IMR-90 (cell line): ENCODE measurements at regions not wholly inside any gene's neighbourhood (a gene's known extent, or its start where the extent isn't known, plus 50 kb on each side); places are given as distances from the start of the nearest gene placed in this dataset.

Experiments
- ATAC-seq: fragments of 200-7000 bp; cut with Tn5 transposase; 2 replicates; pipeline ENCODE4 v1.9.1; 2020; ENCODE audit warnings: low read depth, mild to moderate bottlenecking, moderate library complexity
- BruUV-seq: library from RNA; stranded (reverse); fragments of 400-500 nt; replicated peaks from 2 replicates; lab custom pipeline; 2021; lab: Mats Ljungman, UMichigan
- CTCF ChIA-PET: fragments of 300-600 bp; formaldehyde crosslinking; extraction: SDS; loops from one replicate; lab custom pipeline; 2021; ENCODE audit warnings: antibody characterized with exemption; lab: Yijun Ruan, JAX
- POLR2A ChIA-PET: fragments of 300-600 bp; sonication (Branson Sonifier 250); formaldehyde crosslinking; loops from one replicate; lab custom pipeline; 2022; ENCODE audit warnings: antibody characterized with exemption; ENCODE audit not compliant: unreplicated experiment; lab: Charles Lee
- DNase-seq: peaks from one replicate; pipeline ENCODE4 v3.0.0; 2013
- H2AFZ ChIP-seq: replicated peaks from 2 replicates; pipeline ENCODE3; 2013; ENCODE audit warnings: low read length, mild to moderate bottlenecking; ENCODE audit not compliant: poor library complexity
- H2AK5ac ChIP-seq: 2 replicates; pipeline ENCODE4 v1.6.1; 2013; ENCODE audit warnings: low read depth, low read length, inconsistent platforms
- H2AK9ac ChIP-seq: replicated peaks from 2 replicates; pipeline ENCODE3; 2013; ENCODE audit warnings: mild to moderate bottlenecking, low read depth, low read length, moderate library complexity; ENCODE audit not compliant: poor library complexity
- H2BK120ac ChIP-seq: 2 replicates; pipeline ENCODE4 v1.6.1; 2013; ENCODE audit warnings: low read depth, low read length, inconsistent platforms
- H2BK15ac ChIP-seq: 3 replicates; pipeline ENCODE4 v1.6.1; 2013; ENCODE audit warnings: low read depth, low read length, inconsistent platforms
- H2BK20ac ChIP-seq: 2 replicates; pipeline ENCODE4 v1.6.1; 2013; ENCODE audit warnings: low read depth, mild to moderate bottlenecking, inconsistent platforms, low read length, moderate library complexity
- H2BK5ac ChIP-seq: 2 replicates; pipeline ENCODE4 v1.6.1; 2013; ENCODE audit warnings: mild to moderate bottlenecking, low read depth, low read length, inconsistent platforms; ENCODE audit not compliant: poor library complexity, severe bottlenecking
- H3K14ac ChIP-seq: replicated peaks from 2 replicates; pipeline ENCODE4 v1.6.1; 2013; ENCODE audit warnings: low read depth, low read length, inconsistent platforms
- H3K18ac ChIP-seq: 2 replicates; pipeline ENCODE4 v1.6.1; 2013; ENCODE audit warnings: low read depth, low read length, control low read depth
- H3K23ac ChIP-seq: 2 replicates; pipeline ENCODE4 v1.6.1; 2013; ENCODE audit warnings: low read depth, low read length, inconsistent platforms
- H3K27ac ChIP-seq: 2 replicates; pipeline ENCODE4 v1.5.1; 2013; ENCODE audit warnings: mild to moderate bottlenecking, control low read depth, low read length; ENCODE audit not compliant: insufficient read depth
- H3K27me3 ChIP-seq: 2 replicates; pipeline ENCODE4 v1.6.1; 2013; ENCODE audit warnings: low read length; ENCODE audit not compliant: control insufficient read depth, insufficient read depth
- H3K36me3 ChIP-seq: 2 replicates; pipeline ENCODE4 v1.6.1; 2013; ENCODE audit warnings: low read length, mixed read lengths; ENCODE audit not compliant: control insufficient read depth, insufficient read depth
- H3K4ac ChIP-seq: 2 replicates; pipeline ENCODE4 v1.6.1; 2013; ENCODE audit warnings: low read depth, low read length, inconsistent platforms
- H3K4me1 ChIP-seq: 2 replicates; pipeline ENCODE4 v1.6.1; 2013; ENCODE audit warnings: low read length, mixed read lengths; ENCODE audit not compliant: control insufficient read depth, insufficient read depth
- H3K4me2 ChIP-seq: 2 replicates; pipeline ENCODE4 v1.6.1; 2013; ENCODE audit warnings: low read depth, mild to moderate bottlenecking, control low read depth, low read length, moderate library complexity
- H3K4me3 ChIP-seq: 2 replicates; pipeline ENCODE4 v1.5.1; 2013; ENCODE audit warnings: low read depth, mild to moderate bottlenecking, control low read depth, low read length, moderate library complexity; ENCODE audit not compliant: insufficient read depth
- H3K56ac ChIP-seq: 2 replicates; pipeline ENCODE4 v1.6.1; 2013; ENCODE audit warnings: low read length, inconsistent platforms; ENCODE audit not compliant: insufficient read depth; ENCODE audit errors: extremely low read depth
- H3K79me1 ChIP-seq, 2 experiments: 2 replicates each; pipeline ENCODE4 v1.6.1; 2013; ENCODE audit warnings: low read length in 2 of 2, inconsistent platforms in 1 of 2, low read depth in 1 of 2
- H3K9ac ChIP-seq: 2 replicates; pipeline ENCODE4 v1.6.1; 2013; ENCODE audit warnings: low read depth, low read length, control low read depth
- H3K9me1 ChIP-seq: 2 replicates; pipeline ENCODE4 v1.6.1; 2013; ENCODE audit warnings: low read length, inconsistent platforms; ENCODE audit not compliant: insufficient read depth
- H3K9me3 ChIP-seq: 2 replicates; pipeline ENCODE4 v1.6.1; 2013; ENCODE audit warnings: low read length; ENCODE audit not compliant: control insufficient read depth, insufficient read depth
- H4K20me1 ChIP-seq: 2 replicates; pipeline ENCODE4 v1.6.1; 2013; ENCODE audit warnings: low read length, inconsistent platforms; ENCODE audit not compliant: insufficient read depth
- H4K5ac ChIP-seq: 2 replicates; pipeline ENCODE4 v1.6.1; 2013; ENCODE audit warnings: mild to moderate bottlenecking, low read depth, low read length, control low read depth
- H4K8ac ChIP-seq, 2 experiments: 2 replicates each; pipeline ENCODE4 v1.6.1; 2013; ENCODE audit warnings: low read depth in 2 of 2, low read length in 2 of 2, control low read depth in 1 of 2, inconsistent platforms in 1 of 2
- H4K91ac ChIP-seq: 2 replicates; pipeline ENCODE4 v1.6.1; 2013; ENCODE audit warnings: low read depth, low read length, inconsistent platforms; ENCODE audit not compliant: insufficient read depth
- BHLHE40 ChIP-seq: fragments of 150-350 bp; IDR thresholded peaks from 2 replicates; pipeline ENCODE4 v1.6.1; 2016; ENCODE audit warnings: mild to moderate bottlenecking, low read depth, low read length
- CEBPB ChIP-seq: IDR thresholded peaks from 2 replicates; pipeline ENCODE4 v1.6.1; 2012; ENCODE audit warnings: low read depth, low read length, improper control_type of control experiment
- CHD1 ChIP-seq: IDR thresholded peaks from 2 replicates; pipeline ENCODE4 v1.6.1; 2012; ENCODE audit warnings: low read depth, low read length, improper control_type of control experiment
- CTCF ChIP-seq: conservative IDR thresholded peaks from 2 replicates; pipeline ENCODE4 v1.5.1; 2012; ENCODE audit warnings: mild to moderate bottlenecking, low read depth, low read length, improper control_type of control experiment
- ELK1 ChIP-seq: fragments of 150-350 bp; IDR thresholded peaks from 2 replicates; pipeline ENCODE4 v1.6.1; 2016; ENCODE audit warnings: low read depth, mild to moderate bottlenecking, low read length, moderate library complexity, borderline replicate concordance
- MAFK ChIP-seq: IDR thresholded peaks from 2 replicates; pipeline ENCODE4 v1.6.1; 2012; ENCODE audit warnings: low read depth, low read length, improper control_type of control experiment
- MAZ ChIP-seq: IDR thresholded peaks from 2 replicates; pipeline ENCODE4 v1.6.1; 2012; ENCODE audit warnings: low read depth, mild to moderate bottlenecking, low read length, improper control_type of control experiment, moderate library complexity, borderline replicate concordance
- NFE2L2 ChIP-seq: fragments of 150-350 bp; IDR thresholded peaks from 2 replicates; pipeline ENCODE4 v1.6.1; 2016; ENCODE audit warnings: low read depth, mild to moderate bottlenecking, low read length
- POLR2A ChIP-seq: IDR thresholded peaks from 2 replicates; pipeline ENCODE4 v1.6.1; 2012; ENCODE audit warnings: mild to moderate bottlenecking, low read depth, low read length
- RAD21 ChIP-seq: IDR thresholded peaks from 2 replicates; pipeline ENCODE4 v1.6.1; 2012; ENCODE audit warnings: low read length, improper control_type of control experiment
- RCOR1 ChIP-seq: IDR thresholded peaks from 2 replicates; pipeline ENCODE4 v1.6.1; 2012; ENCODE audit warnings: mild to moderate bottlenecking, low read length, improper control_type of control experiment; ENCODE audit not compliant: insufficient replicate concordance
- RFX5 ChIP-seq: IDR thresholded peaks from 2 replicates; pipeline ENCODE4 v1.8.0; 2012; ENCODE audit warnings: low read depth, mild to moderate bottlenecking, low read length, moderate library complexity
- SMC3 ChIP-seq: fragments of 150-350 bp; IDR thresholded peaks from 2 replicates; pipeline ENCODE4 v1.6.1; 2016; ENCODE audit warnings: low read depth, mild to moderate bottlenecking, antibody characterized with exemption, low read length, moderate library complexity
- WGBS, 2 experiments: methylation state at CpG; one replicate each; pipeline versions ENCODE4 v1.1.5 to v1.1.7; 2013; ENCODE audit warnings: missing lambda C conversion rate in 2 of 2; ENCODE audit not compliant: insufficient read length in 1 of 2; ENCODE audit errors: extremely low coverage in 2 of 2; 5-methylcytosine and 5-hydroxymethylcytosine counted together
- dilution Hi-C: fragments of 300-500 bp; cut with HindIII; formaldehyde crosslinking; loops from one replicate; pipeline ENCODE4 v1.14.3; 2018; ENCODE audit warnings: low sequenced_read_pairs; ENCODE audit not compliant: unreplicated experiment
- in situ Hi-C: fragments of 300-500 bp; cut with MboI; formaldehyde crosslinking; loops from 3 replicates; pipeline ENCODE4 v1.14.3; 2019; ENCODE audit warnings: low sequenced_read_pairs, inconsistent platforms, mixed read lengths
- intact Hi-C: fragments of 100-400 bp; cut with micrococcal nuclease; formaldehyde crosslinking; loops from 2 replicates; pipeline ENCODE4 v1.10.0; 2022

DNA sequence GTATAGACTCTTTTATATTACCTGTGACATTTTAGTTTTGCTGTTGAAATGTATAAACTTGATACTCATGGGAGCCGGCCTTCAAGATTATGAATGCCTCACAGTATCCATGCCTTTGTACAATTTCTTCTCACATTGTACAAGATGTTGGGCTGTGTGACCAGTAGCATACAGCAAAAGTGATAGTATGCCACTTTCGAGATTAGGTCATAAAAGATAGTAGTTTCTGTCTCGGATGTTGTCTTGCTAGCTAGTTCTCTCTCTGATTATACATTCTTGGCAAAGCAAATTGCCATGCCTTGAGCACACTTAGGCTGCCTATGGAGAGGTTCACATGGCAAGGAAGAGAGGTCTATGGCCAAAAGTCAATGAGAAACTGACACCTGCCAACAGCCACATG lies 1309.8 kb upstream of the CDH8 start:
- no peak overlapping the region for H3K18ac ChIP-seq
- in situ Hi-C loops: no loop called here
- no peaks in the 10 kb centered on the region for H4K20me1 ChIP-seq
- H3K4me3 ChIP-seq: no peak overlapping the region
- TF ChIP-seq CTCF (no peak), MAFK (no peak), CHD1 (no peak), CEBPB (no peak), RAD21 (no peak), RCOR1 (no peak), MAZ (no peak), NFE2L2 (no peak), RFX5 (no peak), BHLHE40 (no peak), POLR2A (no peak), ELK1 (no peak), SMC3 (no peak)
- H4K5ac ChIP-seq: no peak overlapping the region
- H2AK5ac ChIP-seq: no peak overlapping the region
- intact Hi-C loops: no loop called here
- H3K36me3 ChIP-seq: no peaks in the 10 kb centered on the region
- DNase-seq: no peak
- BruUV-seq: no TSS peak
- ATAC-seq: no peak
- POLR2A ChIA-PET: interaction anchor here (0.5 kb wide), 1 partner anchor 15 kb away, joined by 4 read pairs; no protein-coding TSS in a partner anchor
- H2BK20ac ChIP-seq: no peak overlapping the region
- no peak overlapping the region for H2BK5ac ChIP-seq
- H3K9ac ChIP-seq: no peak overlapping the region
- H2BK120ac ChIP-seq: no peak overlapping the region
- no peak overlapping the region for H3K4me2 ChIP-seq
- H2BK15ac ChIP-seq: no peak overlapping the region
- no peak overlapping the region for H4K91ac ChIP-seq
- CTCF ChIA-PET: no interaction called here
- H3K4ac ChIP-seq: no peak overlapping the region
- WGBS, 2 experiments: no CpG with 5 or more reads among the region's 3 CpGs
- H3K4me1 ChIP-seq: no peaks in the 10 kb centered on the region
- H3K9me1 ChIP-seq: no peaks in the 10 kb centered on the region
- dilution Hi-C loops: no loop called here
- H3K9me3 ChIP-seq: no peaks in the 10 kb centered on the region
- H4K8ac ChIP-seq: no peak overlapping the region
- H3K56ac ChIP-seq: no peak overlapping the region
- H3K27me3 ChIP-seq: no peaks in the 10 kb centered on the region
- no peaks in the 10 kb centered on the region for H3K79me1 ChIP-seq
- H3K14ac ChIP-seq: no peak overlapping the region
- no peak overlapping the region for H3K23ac ChIP-seq
- no peak overlapping the region for H3K27ac ChIP-seq
- no peak overlapping the region for H2AFZ ChIP-seq
- no peak overlapping the region for H2AK9ac ChIP-seq
